ENCODE measurements at regions not wholly inside any gene's neighbourhood (a gene's known extent, or its start where the extent isn't known, plus 50 kb on each side); places are given as distances from the start of the nearest gene placed in this dataset.

DNA sequence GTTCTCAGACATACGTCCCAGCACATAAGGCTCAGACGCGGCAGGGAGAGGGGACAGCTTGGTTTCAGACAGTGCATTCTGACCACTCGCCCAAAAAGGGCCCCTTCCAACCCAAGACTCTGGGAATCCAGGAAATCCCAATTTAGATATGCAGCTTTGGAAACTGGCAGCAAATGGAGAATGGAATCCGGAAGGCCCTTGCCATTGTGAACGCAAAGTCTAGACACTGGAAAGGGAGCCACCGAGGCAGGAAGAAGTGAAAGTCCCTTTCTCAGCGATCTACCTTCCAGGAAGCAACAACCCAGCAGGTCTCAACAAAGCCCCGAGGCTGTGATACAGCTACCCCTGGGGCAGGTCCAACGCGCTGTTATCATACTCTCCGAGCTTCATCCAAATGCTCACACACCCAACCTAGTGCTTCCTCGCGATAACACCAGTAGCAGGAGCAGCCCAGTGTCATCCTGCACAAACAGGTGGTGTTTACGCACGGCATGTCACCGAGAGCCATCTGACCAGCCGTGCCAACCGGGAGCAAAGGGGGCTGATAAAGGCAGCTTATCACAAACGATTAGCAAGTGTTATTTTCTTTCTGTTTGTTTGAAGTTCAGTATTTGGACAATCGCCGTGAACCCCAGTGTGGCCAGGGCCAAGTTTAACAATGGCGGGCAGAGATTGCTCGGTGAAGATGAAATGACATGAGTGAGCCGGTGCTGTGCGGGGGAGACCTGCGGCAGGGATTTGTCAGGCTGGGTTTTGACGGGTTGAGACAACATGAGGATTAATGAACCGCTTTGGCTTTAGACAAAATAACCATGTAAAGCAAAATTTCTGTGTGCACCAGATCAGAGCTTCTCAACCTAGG lies 240.6 kb downstream of the FOXL1 start:
- TF ChIP-seq, protein P1, sequence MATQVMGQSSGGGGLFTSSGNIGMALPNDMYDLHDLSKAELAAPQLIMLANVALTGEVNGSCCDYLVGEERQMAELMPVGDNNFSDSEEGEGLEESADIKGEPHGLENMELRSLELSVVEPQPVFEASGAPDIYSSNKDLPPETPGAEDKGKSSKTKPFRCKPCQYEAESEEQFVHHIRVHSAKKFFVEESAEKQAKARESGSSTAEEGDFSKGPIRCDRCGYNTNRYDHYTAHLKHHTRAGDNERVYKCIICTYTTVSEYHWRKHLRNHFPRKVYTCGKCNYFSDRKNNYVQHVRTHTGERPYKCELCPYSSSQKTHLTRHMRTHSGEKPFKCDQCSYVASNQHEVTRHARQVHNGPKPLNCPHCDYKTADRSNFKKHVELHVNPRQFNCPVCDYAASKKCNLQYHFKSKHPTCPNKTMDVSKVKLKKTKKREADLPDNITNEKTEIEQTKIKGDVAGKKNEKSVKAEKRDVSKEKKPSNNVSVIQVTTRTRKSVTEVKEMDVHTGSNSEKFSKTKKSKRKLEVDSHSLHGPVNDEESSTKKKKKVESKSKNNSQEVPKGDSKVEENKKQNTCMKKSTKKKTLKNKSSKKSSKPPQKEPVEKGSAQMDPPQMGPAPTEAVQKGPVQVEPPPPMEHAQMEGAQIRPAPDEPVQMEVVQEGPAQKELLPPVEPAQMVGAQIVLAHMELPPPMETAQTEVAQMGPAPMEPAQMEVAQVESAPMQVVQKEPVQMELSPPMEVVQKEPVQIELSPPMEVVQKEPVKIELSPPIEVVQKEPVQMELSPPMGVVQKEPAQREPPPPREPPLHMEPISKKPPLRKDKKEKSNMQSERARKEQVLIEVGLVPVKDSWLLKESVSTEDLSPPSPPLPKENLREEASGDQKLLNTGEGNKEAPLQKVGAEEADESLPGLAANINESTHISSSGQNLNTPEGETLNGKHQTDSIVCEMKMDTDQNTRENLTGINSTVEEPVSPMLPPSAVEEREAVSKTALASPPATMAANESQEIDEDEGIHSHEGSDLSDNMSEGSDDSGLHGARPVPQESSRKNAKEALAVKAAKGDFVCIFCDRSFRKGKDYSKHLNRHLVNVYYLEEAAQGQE (IDR thresholded peaks at IDR 0.05; ENCODE audit: insufficient read depth in 1 of 2, low read depth in 2 of 2, low read length in 2 of 2), result no peak
- TF ChIP-seq TAF1 (IDR thresholded peaks at IDR 0.05; ENCODE audit: borderline replicate concordance, insufficient read depth, low read length) (no peak), POLR2AphosphoS5 (IDR thresholded peaks at IDR 0.05; ENCODE audit: low read depth, low read length) (no peak), SIN3A (IDR thresholded peaks at IDR 0.05; ENCODE audit: borderline replicate concordance, insufficient read depth, low read length) (no peak)
